Naive B cell (primary cell): ENCODE measurements at regions not wholly inside any gene's neighbourhood (a gene's known extent, or its start where the extent isn't known, plus 50 kb on each side); places are given as distances from the start of the nearest gene placed in this dataset.

Source experiments
- ATAC-seq, 2 donors: fragments of 150-1000 bp; cut with Tn5 transposase; 2 replicates each; pipeline ENCODE4 v1.10.0; 2021; ENCODE audit warnings: low read depth in 2 of 2, mild to moderate bottlenecking in 2 of 2, moderate library complexity in 2 of 2
- DNase-seq: peaks from one replicate; pipeline ENCODE4 v3.0.0; 2022
- H3K27ac Mint-ChIP-seq, 6 donors: one replicate each; pipeline ENCODE4 v1.8.0; 2020 to 2022; ENCODE audit warnings: mild to moderate bottlenecking in 6 of 6, mixed read lengths in 6 of 6, moderate library complexity in 5 of 6, inconsistent platforms in 2 of 6
- H3K27me3 Mint-ChIP-seq, 3 donors: one replicate each; pipeline ENCODE4 v1.8.0; 2021 to 2022; ENCODE audit warnings: mixed read lengths in 3 of 3, mild to moderate bottlenecking in 1 of 3
- H3K36me3 Mint-ChIP-seq, 2 donors: one replicate each; pipeline ENCODE4 v1.8.0; 2020 to 2022; ENCODE audit warnings: mixed read lengths in 2 of 2, inconsistent platforms in 1 of 2, mild to moderate bottlenecking in 1 of 2
- H3K4me1 Mint-ChIP-seq, 3 donors: one replicate each; pipeline ENCODE4 v1.8.0; 2020 to 2022; ENCODE audit warnings: mixed read lengths in 3 of 3, inconsistent platforms in 1 of 3, mild to moderate bottlenecking in 1 of 3, moderate library complexity in 1 of 3
- H3K4me3 Mint-ChIP-seq, 8 donors: one replicate each; pipeline ENCODE4 v1.8.0; 2020 to 2022; ENCODE audit warnings: mild to moderate bottlenecking in 8 of 8, mixed read lengths in 8 of 8, moderate library complexity in 8 of 8, inconsistent platforms in 2 of 8
- H3K9me3 Mint-ChIP-seq, 7 donors: one replicate each; pipeline ENCODE4 v1.8.0; 2020 to 2022; ENCODE audit warnings: mixed read lengths in 7 of 7, mild to moderate bottlenecking in 5 of 7, inconsistent platforms in 2 of 7, moderate library complexity in 1 of 7

DNA sequence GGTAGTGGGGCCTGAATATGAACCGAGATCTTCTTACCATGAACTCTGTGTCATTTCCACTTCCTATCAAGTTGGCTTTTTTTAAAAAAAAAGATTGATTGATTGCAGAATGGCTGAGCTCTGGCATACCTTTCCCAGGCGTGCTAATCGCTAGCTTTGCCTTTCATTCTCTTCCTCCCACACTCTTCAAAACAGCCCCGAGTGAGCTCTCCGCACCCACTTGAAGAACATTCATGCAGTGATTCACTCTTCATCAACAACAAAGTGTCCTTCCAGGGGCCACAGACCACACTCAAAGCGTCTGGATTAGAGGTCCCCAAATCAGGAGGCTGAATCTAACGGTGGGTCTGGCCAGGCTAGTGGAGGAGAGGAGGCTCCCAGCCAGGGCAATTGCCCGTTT lies 96.3 kb upstream of the GALNT2 start:
- no peak for ATAC-seq
- no peaks in the 10 kb centered on the region for H3K4me1 Mint-ChIP-seq
- H3K9me3 Mint-ChIP-seq = peaks cover 5 to 19% (median 9%) of the 10 kb centered on the region in 7 donors
- H3K36me3 Mint-ChIP-seq = peaks cover 3 to 8% of the 10 kb centered on the region in 2 donors
- H3K27ac Mint-ChIP-seq = no peak overlapping the region
- H3K27me3 Mint-ChIP-seq = peaks cover 16 to 28% (median 16%) of the 10 kb centered on the region in 3 donors
- DNase-seq = no peak
- no peak overlapping the region for H3K4me3 Mint-ChIP-seq

DNA sequence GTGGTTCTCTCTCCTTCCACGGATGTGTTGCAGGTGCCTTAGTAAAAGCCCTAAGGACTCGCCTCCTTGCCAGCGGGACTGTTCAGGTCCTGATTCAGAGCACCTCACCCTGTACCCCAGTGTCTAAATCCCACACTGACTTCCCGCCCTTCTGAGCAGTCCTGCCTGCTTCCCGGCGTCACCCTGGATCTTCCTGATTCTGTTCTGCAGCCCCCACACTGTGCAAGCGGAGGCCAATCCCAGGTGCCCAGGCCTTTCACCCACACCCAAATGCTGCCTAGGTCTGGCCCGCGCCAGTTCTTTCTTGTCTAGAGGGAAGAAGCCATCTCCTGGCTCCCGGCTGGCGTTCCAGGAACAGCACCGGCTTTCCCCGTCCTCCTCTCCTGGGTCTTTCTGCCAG lies 95.9 kb upstream of the GALNT2 start:
- Mint-ChIP-seq H3K4me3 (no peak overlapping the region), H3K27me3 (peaks cover 15 to 28% (median 16%) of the 10 kb centered on the region in 3 donors), H3K9me3 (peaks cover 10 to 23% (median 13%) of the 10 kb centered on the region in 7 donors), H3K4me1 (no peaks in the 10 kb centered on the region), H3K27ac (no peak overlapping the region), H3K36me3 (peaks cover 2 to 12% of the 10 kb centered on the region in 2 donors)
- no peak for DNase-seq
- no peak for ATAC-seq

DNA sequence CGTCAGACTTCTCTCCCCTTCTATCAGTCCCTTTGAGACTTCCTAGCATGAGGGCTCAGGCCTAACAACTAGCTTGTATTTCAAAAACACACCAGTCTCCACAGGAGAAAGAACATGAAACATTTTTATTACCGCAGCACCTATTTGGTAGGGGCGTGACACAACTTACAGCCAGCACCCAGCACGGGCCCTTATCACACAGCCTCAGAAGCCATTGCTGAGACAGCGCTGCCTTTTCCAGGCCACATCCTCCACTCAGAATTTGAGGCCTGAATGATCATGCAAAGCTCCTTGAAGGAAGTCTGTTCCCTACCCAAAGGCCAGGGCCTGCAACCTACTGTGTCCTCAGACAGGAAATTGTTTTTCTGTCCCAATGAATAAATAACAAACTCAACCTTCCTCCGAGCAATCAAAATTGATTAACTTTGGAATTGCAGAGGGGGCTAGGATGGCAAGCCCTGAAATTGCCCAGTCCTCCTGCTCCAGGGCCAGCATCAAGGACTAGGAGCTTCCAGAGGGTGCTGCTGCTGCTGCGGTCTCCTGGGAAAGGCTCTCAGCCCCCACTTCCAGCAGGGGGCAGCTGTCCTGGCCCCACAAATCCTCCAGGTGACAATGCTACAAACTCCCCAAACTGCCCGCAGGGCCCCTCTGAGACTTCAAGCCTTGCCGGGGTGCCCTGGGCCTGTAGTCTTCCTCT lies 94.3 kb upstream of the GALNT2 start:
- Mint-ChIP-seq H3K9me3 (peaks cover 11 to 28% (median 18%) of the 10 kb centered on the region in 7 donors), H3K36me3 (peaks cover 4 to 17% of the 10 kb centered on the region in 2 donors), H3K4me1 (no peaks in the 10 kb centered on the region), H3K4me3 (no peak overlapping the region), H3K27ac (no peak overlapping the region), H3K27me3 (peaks cover 12 to 17% (median 13%) of the 10 kb centered on the region in 3 donors)
- no peak for DNase-seq
- ATAC-seq = no peak

DNA sequence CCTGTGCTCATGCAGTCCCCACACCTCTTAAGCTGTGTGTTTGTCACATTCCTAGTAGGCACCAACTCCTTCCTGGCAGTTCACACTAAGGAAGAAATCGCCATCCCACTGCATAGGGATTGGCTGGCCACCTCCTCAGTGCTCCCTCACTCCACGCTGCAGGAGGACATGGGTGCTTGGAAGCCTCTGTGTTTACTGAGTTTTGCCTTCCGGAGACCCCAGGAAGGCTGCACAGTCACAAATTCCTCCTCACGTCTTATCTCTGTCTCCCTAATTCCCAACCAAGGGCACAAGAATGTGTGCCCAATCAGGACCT lies 93.8 kb upstream of the GALNT2 start:
- Mint-ChIP-seq H3K9me3 (peaks cover 11 to 33% (median 21%) of the 10 kb centered on the region in 7 donors), H3K4me1 (no peaks in the 10 kb centered on the region), H3K4me3 (no peak overlapping the region), H3K27ac (no peak overlapping the region), H3K27me3 (peaks cover 12 to 17% (median 13%) of the 10 kb centered on the region in 3 donors), H3K36me3 (peaks cover 4 to 17% of the 10 kb centered on the region in 2 donors)
- DNase-seq (no peak), ATAC-seq (no peak)

DNA sequence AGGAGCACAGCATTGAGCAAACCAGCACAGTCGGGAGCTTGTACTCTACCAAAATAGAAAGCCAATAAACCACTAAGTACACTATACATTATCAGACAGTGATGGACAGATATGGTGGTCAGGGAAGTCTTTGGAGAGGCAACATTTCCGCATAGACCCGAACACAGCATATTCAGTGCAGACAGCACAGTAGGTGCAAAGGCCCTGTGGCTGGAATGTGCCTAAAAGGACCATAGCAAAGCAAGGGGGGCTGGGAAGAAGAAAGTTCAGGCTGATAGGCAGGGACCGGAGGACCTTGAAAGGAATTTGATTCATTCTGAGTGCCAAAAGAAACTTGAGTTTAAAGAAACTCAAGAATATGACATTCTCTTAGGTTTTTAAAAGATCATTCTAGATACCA lies 92.0 kb upstream of the GALNT2 start:
- H3K4me3 Mint-ChIP-seq = no peak overlapping the region
- peaks cover 11 to 33% (median 21%) of the 10 kb centered on the region in 7 donors for H3K9me3 Mint-ChIP-seq
- ATAC-seq = no peak

DNA sequence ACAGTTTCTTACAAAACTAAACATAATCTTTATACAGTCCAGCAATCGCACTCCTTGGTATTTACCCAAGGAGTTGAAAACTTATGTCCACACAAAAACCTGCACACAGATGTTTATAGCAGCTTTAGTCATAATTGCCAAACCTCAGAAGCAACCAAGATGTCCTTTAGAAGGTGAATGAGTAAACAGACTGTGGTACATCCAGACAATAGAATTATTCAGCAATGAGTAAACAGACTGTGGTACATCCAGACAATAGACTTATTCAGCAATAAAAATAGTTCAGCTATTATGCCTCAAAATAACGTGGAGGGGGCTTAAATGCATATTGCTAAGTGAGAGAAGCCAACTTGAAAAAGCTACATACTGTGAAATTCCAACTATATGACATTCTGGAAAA lies 87.0 kb upstream of the GALNT2 start:
- Mint-ChIP-seq H3K4me3 (no peak overlapping the region), H3K4me1 (no peaks in the 10 kb centered on the region), H3K27me3 (peaks cover 11 to 31% (median 16%) of the 10 kb centered on the region in 3 donors), H3K9me3 (peaks cover 11 to 31% (median 21%) of the 10 kb centered on the region in 7 donors), H3K36me3 (peaks cover 4 to 15% of the 10 kb centered on the region in 2 donors), H3K27ac (no peak overlapping the region)
- DNase-seq = no peak
- ATAC-seq = no peak

More for the DNA sequence above, 92.0 kb upstream of the GALNT2 start:
- H3K36me3 Mint-ChIP-seq = peaks cover 4 to 17% of the 10 kb centered on the region in 2 donors
- peaks cover 12 to 19% (median 15%) of the 10 kb centered on the region in 3 donors for H3K27me3 Mint-ChIP-seq
- peak overlapping the region in 1 of 6 donors; percentile 2 for H3K27ac Mint-ChIP-seq
- no peaks in the 10 kb centered on the region for H3K4me1 Mint-ChIP-seq
- no peak for DNase-seq

DNA sequence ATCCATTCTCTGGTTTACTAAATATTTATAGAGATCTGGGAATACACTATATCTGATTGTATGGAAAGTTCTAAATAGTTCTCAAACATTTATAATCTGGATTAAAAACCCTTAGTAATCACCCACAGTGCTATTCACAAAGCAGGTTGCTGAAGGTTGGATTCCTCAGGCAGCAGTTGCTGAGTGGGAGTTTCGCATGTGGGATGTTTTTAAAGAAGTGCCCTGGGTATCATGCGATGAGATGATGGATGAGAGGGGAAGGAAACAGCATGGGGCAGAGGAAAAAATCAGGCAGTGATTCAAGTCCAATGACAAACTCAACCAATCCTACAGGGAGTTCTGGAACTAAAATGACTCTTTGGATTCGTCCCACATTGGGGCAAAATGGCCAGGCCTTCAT lies 85.3 kb upstream of the GALNT2 start:
- Mint-ChIP-seq H3K9me3 (peaks cover 0 to 15% (median 8%) of the 10 kb centered on the region in 7 donors), H3K27ac (peak overlapping the region in 1 of 6 donors; percentile 22), H3K4me1 (no peaks in the 10 kb centered on the region), H3K27me3 (peaks cover 4 to 15% (median 5%) of the 10 kb centered on the region in 3 donors), H3K4me3 (no peak overlapping the region), H3K36me3 (no peaks in the 10 kb centered on the region)
- DNase-seq = no peak
- ATAC-seq = no peak

DNA sequence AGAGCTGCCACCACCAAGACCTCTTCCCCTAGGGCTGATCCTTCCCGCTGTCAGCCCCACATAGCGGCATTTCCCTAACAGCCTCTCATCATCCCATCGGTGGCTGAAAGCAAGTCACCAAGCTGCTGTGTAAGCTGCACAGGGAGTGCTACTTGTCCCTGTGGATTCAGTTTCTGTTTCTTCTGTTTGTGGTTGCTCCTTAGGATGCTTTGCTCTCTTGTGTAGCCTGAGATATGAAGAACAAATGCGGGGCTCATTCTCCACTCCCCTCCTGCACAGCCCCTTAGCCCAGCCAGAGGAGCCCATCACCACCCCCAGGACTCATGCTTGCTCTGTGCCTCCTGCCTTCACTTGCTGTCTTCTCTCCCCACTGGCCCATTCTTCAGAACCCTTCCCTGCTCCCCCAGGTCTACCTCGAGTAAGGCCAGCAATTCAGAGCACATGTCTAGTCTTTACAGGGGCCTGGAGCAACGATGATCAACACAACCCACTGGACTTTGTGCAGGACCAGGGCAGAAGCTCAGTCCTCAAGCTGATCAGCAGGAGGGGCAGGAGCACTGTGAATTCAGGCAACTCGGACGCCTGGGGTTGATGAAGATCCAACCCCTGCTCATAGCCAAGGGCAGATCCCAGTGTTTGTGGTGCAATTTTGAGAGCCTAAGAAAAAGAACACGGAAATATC lies 82.6 kb upstream of the GALNT2 start:
- ATAC-seq (no peak), DNase-seq (no peak)
- H3K4me3 Mint-ChIP-seq = no peak overlapping the region
- H3K9me3 Mint-ChIP-seq = no peaks in the 10 kb centered on the region
- no peaks in the 10 kb centered on the region for H3K36me3 Mint-ChIP-seq
- H3K4me1 Mint-ChIP-seq = no peaks in the 10 kb centered on the region
- H3K27me3 Mint-ChIP-seq = peaks cover 4 to 15% (median 4%) of the 10 kb centered on the region in 3 donors
- H3K27ac Mint-ChIP-seq = no peak overlapping the region

DNA sequence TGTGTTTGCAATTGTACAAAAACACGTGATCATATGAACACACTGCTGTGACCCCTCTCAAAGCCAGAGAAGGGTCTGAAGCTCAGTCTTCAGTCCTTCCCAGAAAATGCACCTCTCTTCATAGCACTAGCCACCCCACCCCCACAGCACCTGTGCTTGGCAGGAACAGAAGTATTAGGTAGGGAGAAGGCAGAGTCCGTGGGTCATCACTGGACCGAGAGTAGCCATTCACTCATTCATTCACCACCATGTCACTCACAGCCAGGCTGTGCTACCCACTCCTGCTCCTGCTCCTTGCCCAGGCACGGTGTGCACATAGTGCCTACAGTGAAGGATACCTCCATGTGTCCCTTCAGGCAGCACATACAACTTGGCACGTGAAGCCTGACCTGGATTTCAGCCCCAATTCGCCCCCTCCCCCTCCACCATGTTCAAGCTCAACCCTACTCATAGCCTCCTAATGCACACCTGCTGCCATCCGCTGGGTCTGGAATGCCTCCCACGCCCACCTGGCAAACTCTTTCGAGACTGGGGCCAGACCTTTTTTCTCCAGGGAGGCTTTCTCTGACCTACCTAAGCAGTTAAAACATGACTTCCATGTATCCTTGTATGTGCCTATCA lies 81.9 kb upstream of the GALNT2 start:
- Mint-ChIP-seq H3K27ac (no peak overlapping the region), H3K36me3 (no peaks in the 10 kb centered on the region), H3K4me1 (no peaks in the 10 kb centered on the region), H3K27me3 (peaks cover 2 to 12% (median 4%) of the 10 kb centered on the region in 3 donors), H3K9me3 (no peaks in the 10 kb centered on the region), H3K4me3 (no peak overlapping the region)
- DNase-seq (no peak), ATAC-seq (no peak)

DNA sequence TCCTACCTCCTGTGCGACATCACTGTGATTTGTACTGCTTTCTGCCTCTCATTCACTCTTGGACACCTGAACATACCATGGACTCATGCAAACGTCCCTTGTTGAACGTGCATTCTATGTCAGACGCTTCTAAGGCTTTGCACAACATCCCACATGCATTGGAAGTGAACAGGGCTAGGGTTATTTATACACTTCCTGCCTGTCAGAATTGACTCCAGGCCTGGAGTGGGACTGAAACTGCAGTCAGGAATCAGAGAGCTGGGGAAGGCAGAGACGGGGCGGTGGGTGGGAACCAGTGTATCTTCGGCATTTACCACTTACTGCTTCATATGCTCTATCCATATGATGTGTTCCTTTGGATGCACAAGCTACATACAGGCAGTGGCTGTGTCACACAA lies 81.4 kb upstream of the GALNT2 start:
- DNase-seq (no peak), ATAC-seq (no peak)
- Mint-ChIP-seq H3K4me1 (no peaks in the 10 kb centered on the region), H3K36me3 (no peaks in the 10 kb centered on the region), H3K27me3 (peaks cover 0 to 8% (median 4%) of the 10 kb centered on the region in 3 donors), H3K9me3 (no peaks in the 10 kb centered on the region), H3K4me3 (no peak overlapping the region), H3K27ac (no peak overlapping the region)

DNA sequence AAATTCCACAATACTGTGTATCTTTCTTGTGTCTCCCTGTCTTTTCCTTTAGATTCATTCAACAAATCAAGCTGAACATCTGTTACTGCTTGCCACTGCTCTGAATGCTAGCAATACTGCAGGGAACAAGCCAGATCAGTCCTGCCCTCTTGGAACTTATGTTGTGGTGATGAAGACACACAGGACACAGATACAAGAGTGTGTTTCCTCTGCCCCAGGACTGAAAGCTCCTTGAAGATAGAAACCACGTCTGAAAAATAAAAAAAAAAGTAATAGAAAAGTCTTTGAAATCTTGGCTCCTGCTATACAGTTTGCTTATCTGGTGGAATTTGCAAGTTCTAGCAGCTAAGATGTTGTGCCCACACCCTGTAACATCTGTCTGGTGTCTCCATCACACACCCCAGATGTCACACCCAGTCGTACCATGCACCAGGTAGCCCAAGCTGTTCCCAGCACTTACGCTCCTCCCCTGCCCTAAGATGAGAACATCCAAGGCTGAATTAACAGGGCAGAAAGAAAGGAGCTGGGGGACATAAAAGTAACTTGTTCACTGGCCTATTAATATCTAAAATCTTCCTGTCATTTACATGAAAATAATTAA lies 80.2 kb upstream of the GALNT2 start:
- no peak for ATAC-seq
- no peak overlapping the region for H3K4me3 Mint-ChIP-seq
- H3K9me3 Mint-ChIP-seq = no peaks in the 10 kb centered on the region
- no peaks in the 10 kb centered on the region for H3K36me3 Mint-ChIP-seq
- peaks cover 0 to 8% (median 4%) of the 10 kb centered on the region in 3 donors for H3K27me3 Mint-ChIP-seq
- DNase-seq = no peak
- H3K27ac Mint-ChIP-seq = no peak overlapping the region
- H3K4me1 Mint-ChIP-seq = no peaks in the 10 kb centered on the region

DNA sequence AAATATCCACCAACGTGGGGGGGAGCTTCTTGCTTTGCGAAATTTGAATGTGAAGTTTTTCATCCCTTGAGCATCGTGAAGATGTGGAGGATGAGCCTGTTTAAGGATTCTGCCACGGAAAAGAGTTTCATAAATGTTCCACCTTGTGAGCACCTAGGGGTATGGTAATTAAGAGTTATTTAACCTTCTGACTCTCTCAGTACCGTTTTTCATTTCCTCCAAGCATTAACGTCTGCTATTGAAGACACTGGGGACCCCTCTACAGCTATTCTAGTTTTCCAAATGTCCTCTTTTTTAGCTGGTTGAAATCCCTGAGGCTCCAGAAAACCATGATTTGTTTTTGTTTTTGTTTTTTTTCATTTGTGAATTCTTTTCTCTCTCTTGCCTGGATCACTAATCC lies 79.1 kb upstream of the GALNT2 start:
- Mint-ChIP-seq H3K4me3 (no peak overlapping the region), H3K27ac (no peak overlapping the region), H3K9me3 (no peaks in the 10 kb centered on the region), H3K4me1 (peaks cover 0 to 3% (median 0%) of the 10 kb centered on the region in 3 donors), H3K36me3 (no peaks in the 10 kb centered on the region), H3K27me3 (peaks cover 0 to 4% (median 0%) of the 10 kb centered on the region in 3 donors)
- DNase-seq (no peak), ATAC-seq (no peak)

DNA sequence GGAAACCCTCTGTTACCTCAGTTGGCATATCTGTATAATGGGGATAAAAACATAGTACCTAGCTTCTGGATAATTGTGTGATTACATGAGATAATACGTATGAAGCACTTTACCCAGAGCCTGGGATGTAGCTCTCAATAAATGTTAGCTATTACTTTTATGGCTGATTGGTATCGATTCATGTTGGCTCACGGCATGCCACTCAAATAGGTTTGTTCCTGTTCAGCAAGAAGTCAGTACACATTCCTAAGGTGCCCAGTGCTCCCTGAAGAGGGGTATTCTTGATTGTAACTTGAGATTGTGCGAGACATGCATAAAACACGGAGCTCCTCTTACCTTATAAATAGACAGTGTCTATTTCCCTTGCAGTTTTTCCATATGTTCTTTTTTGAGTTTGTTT lies 78.5 kb upstream of the GALNT2 start:
- H3K9me3 Mint-ChIP-seq = no peaks in the 10 kb centered on the region
- peaks cover 0 to 4% (median 0%) of the 10 kb centered on the region in 3 donors for H3K27me3 Mint-ChIP-seq
- H3K4me1 Mint-ChIP-seq = peaks cover 3 to 4% (median 3%) of the 10 kb centered on the region in 3 donors
- H3K36me3 Mint-ChIP-seq = no peaks in the 10 kb centered on the region
- DNase-seq (no peak), ATAC-seq (no peak)
- peak overlapping the region in 1 of 8 donors; percentile 56 for H3K4me3 Mint-ChIP-seq
- peak overlapping the region in 1 of 6 donors; percentile 5 for H3K27ac Mint-ChIP-seq
